ENCODE measurements at regions not wholly inside any gene's neighbourhood (a gene's known extent, or its start where the extent isn't known, plus 50 kb on each side); places are given as distances from the start of the nearest gene placed in this dataset.

DNA sequence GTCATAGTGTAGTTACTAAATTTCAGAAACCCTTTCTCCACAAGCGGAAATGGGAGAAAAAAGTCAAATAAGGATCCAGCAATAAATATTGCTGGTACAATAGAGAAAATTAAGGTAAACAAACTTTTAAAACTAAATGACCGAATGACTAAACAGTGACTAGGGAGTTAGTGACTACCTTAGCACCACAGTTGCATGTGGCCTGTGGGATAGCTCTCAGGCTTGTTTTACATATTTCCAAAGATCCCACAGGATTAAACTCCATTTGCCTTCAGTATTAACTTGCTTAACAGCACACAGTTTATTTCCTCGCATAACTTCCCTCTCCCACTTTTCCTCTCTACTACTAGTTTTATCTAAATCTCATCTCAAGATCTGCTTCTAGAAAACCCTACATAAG is 824.3 kb upstream of the KLHL1 start:
- TF ChIP-seq POLR2A (IDR thresholded peaks at IDR 0.05; ENCODE audit: low read length) (no peak), CTCF (IDR thresholded peaks at IDR 0.05) (no peak), MAFK (IDR thresholded peaks at IDR 0.05; ENCODE audit: partially characterized antibody) (no peak), EP300 (IDR thresholded peaks at IDR 0.05) (no peak), SMC3 (IDR thresholded peaks at IDR 0.05) (no peak), ESRRA (IDR thresholded peaks at IDR 0.05; ENCODE audit: borderline replicate concordance, low read length) (no peak), SREBF2 (IDR thresholded peaks at IDR 0.05) (no peak), TP53 (CRISPR knock-in tag; IDR thresholded peaks at IDR 0.05) (no peak)
- TF ChIP-seq, protein P1, sequence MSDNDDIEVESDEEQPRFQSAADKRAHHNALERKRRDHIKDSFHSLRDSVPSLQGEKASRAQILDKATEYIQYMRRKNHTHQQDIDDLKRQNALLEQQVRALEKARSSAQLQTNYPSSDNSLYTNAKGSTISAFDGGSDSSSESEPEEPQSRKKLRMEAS (IDR thresholded peaks at IDR 0.05) = no peak
